NCI-H82 (cell line): ENCODE measurements at regions not wholly inside any gene's neighbourhood (a gene's known extent, or its start where the extent isn't known, plus 50 kb on each side); places are given as distances from the start of the nearest gene placed in this dataset.
"Not testable (repeated sequence)": the region's sequence is repeated elsewhere in the genome, so short reads cannot be mapped to it uniquely, and the experiment has no call there.

Source experiments
- DNase-seq: peaks from one replicate; lab custom pipeline; 2025; lab: John Stamatoyannopoulos, UW

DNA sequence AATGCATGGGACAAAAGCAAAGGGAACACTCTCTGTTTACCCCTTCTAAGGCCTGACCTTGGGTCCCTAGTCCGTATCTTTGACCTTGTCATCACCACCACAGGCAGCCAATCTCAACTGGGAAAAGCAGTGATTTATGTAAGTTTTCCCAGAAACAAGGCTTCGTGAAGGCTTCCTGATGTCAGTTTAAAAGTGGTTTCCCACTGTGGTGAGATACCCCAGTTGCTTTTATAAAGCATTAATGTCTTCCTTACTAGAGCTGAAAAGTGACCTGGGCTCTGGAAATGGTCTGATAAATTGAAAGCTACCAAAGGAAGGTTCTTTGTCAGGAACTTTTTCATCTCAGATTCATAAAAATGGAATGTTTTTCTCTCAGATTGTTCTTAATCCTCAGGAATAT lies 536.4 kb upstream of the PTBP2 start:
- no peak for DNase-seq

DNA sequence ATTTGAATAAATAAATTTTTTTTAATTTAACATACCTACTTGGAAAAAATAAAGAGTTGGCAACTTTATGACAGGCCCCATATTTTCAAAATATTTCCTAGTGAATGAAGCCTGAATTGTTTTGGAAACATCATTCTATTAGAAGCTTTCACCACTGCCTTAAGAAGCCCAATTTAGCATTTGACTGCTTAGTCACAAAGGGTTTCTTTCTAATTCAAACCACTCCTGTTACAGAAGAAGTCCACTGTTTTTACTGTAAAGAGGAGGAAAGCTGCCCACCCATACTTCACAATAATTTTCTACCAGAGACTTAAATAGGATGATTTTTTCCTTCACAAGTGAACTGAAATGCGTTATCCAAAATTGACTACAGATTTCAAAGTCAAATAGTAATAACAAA lies 534.6 kb upstream of the PTBP2 start:
- no peak for DNase-seq

DNA sequence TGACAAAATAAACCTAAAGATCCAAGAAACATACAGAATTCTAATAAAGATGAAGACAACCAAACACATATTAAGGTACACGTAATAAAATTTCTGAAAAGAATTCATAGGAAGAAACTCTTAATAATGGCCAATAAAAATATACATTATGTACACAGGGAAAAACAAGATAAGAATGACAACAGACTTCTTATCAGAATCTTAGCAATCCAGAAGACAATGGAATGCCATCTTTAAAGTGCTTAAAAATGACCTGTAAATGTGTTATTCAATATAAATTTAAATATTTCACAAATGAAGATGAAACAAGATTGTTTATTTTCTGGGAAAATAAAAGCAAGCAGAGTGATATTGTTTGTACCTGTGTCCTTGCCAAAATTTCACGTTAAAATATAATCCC lies 530.4 kb upstream of the PTBP2 start:
- DNase-seq: no peak

DNA sequence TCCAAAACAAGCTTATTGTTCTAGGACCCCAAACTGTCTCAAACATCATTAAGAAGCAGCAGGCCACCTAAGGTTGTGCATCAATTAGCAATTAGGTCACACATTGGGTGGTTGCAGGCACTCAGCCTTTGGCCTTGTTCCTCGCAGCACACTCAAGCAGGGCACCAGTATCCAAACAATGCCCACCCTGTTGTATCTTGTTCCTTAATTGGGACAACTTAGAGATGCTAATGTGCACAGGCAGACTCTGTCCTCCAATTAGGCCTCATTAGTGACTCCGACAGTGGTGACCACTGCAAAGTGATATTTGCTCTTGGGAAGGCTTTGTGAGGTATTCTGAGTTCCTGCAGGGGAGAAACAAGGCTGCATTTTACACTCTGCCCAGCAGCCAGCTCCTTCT lies 515.1 kb upstream of the PTBP2 start:
- DNase-seq: no peak

DNA sequence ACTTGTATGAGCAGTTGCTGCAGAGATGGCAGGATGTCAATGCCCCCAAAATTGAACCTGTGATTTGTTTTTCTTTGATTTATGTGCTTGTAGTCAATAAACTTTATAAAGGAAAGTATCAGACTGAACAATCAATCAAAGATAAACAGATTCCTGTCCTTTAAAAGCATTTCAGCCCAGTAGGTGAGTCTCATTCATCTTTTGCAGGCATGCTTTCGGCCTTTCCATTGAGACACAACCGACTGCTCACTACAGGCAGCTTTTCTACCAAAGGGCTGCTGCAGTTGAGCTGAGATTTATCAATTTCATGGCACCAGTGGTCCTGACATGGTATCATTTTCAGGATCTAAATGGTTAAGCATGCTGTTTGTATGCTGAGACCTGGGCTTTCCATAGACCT lies 513.6 kb upstream of the PTBP2 start:
- no peak for DNase-seq

DNA sequence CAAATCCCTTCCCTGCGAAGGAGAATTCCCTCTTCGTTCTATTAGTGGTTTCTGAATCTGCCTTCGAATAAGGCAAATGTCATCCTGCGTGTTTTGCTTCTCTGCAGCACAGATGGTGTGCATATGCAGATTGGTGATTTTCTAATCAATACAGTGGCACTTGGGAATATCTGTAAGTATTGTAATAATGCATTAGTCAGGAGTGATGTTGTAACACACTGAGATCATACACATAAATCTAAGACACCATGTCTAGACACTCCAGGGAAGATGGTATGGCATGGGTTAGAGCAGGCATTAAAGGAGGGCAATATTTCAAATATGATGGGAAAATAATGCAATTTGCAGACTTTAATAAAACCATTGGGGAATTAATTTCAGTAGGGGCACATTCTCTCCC lies 513.2 kb upstream of the PTBP2 start:
- no peak for DNase-seq

DNA sequence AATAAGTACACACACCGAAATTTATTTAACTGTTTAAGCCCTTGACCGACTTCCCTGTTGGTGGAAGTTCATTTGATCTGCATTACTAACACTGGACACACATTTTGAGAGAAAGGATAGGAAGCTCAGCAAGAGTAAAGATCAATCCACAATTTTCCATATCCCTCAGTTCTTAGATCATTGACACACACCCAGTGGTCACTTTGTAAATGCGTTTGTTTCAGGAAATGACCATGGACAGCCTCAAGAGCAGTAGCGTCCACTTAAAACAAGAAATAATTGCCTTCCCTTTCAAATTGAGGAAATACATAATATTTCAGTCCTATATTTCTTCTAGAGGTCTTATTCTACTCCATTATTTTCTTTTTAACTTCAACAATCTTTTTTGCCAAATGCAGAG lies 511.5 kb upstream of the PTBP2 start:
- no peak for DNase-seq

DNA sequence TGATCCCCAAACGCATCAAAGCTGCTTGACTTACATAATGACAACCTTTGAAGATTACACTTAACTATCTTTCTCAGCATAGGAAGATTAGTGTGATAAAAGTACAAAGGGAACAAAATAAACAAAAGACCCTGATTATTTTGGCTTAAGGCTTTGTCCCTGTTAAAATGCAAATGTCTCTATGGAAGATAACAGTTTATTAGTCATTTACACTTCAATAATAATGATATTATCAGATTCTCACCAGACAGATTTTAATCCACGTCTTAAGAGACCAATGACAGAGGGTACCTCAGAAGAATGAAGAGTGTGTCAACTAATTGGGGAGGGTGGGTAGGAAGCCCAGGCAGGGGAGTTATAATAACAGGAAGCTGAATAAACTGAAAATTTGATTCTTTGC lies 510.4 kb upstream of the PTBP2 start:
- DNase-seq: no peak

DNA sequence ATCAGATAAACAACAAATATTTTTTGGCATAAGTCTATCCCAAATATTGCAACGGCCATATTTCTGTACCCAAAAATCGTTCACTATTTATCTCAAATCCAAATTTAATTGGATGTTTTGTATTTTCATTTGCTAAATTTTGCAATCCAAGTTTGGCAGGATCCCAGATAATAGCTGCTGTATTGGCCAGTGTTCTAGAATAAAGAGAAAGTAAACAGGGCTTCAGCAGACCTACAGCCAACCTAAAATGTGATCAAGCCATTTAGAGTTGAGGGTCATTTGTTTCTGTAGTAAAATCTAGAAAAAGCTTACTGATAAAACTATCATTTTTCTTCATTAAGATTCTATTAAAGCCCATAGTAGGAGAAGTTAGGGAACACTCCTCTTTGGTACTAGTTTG lies 506.6 kb upstream of the PTBP2 start:
- no peak for DNase-seq

DNA sequence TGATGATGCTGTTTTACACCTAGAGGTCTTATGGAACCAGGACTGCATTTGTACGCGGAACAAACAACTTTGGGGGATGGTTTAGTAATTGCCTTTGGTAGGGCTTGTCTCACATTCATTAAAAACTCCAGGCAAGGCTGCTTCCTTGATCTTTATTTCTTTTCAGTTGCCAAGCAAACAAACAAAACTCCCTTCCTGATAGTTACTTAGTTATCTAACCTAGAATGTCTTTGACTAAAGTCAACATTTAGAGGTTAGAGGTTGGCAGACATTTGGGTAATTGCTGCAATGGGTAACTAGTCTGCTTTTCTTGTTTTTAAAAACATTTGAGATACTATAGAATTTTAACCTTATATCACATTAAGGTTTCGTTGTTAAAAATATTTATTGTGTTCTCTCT lies 500.9 kb upstream of the PTBP2 start:
- no peak for DNase-seq

DNA sequence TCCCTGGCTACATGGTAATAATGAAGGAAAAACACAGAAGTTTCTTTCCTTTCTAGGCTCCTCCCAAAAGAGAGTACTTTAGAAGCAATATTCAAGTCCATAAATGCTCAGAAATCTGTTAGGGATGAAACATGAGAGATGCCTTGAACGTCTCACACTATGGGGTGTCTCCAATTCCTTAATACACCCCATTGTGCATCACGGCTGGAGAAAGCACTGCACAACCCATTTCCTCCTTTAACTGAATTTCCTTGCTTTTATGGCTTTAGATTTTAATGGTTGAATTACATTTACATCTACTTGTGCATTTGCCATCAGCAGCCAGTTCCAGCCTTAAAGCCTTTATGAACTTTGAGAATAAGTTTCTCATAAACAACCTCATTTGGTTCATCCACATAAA lies 498.9 kb upstream of the PTBP2 start:
- DNase-seq: no peak

DNA sequence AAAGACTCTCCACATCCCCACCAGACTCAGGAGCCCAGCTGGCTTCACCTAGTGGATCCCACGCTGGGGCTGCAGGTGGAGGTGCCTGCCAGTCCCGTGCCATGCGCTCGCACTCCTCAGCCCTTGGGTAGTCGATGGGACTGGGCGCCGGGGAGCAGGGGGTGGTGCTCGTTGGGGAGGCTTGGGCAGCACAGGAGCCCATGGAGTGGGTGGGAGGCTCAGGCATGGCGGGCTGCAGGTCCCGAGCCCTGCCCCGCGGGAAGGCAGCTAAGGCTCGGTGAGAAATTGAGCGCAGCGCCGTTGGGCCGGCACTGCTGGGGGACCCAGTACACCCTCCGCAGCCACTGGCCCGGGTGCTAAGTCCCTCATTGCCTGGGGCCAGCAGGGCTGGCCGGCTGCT lies 497.4 kb upstream of the PTBP2 start:
- DNase-seq: not testable (repeated sequence)

DNA sequence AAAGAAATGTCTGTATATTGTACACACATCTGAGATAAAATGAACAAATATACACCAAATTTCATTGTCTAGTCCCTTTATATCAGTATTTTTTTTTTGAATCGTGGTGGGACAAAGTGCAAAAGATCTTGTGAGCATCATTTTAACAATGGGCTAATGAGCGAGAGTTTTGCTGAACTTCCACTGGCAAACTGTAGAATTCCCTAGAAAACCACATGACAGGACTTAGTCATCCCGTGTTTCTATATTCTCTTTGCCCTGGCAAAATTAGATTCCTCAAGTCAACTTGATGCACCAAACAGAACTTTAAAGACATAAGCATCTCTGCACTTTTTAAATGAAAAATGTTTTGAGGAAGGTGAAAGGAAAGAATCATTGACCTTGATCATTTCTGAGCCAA lies 488.2 kb upstream of the PTBP2 start:
- no peak for DNase-seq

DNA sequence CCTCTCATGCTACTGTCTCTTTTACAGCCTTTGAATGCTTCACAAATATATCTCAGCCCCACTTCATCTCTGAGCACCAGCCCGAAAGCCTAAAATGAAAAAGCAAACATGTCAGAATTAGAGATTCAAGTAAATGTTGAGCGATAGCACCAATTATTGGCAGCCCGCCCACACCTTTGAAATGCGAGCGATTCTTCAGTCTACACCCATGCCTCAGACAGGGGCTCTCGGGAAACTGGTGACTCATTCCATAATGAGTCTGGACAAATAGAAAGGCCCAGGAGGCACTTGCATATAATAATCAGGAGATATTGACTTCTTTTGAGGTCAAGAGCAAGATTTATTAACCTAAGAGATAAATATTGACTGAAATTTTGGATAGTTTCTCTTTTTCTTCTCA lies 487.3 kb upstream of the PTBP2 start:
- DNase-seq: peak; percentile 5

DNA sequence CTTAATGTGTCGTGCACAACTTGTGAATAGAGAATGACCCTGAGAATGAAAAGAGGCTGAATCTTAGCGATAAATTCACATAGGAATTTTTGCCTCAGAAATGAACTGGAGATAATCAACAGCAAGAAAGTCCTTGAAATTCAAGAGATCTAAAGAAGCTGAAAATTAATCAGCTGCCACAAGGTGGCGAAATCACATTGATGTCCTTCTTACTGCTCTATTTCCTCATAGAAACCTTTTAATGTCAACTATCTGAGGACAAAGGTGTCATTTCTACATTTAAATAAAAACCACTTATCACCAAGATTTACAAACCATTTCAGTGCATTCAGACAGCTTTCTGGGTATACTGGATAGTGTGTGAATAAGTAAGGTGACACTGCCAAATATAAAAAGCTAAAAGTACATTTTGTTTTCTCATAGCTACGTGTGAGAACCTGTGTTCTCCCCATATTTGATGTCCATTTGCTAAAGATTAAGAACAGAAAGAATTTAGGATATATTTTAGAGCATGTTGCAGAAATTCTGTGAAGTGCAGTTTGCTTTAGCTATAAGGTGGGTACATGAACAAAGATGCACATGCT lies 485.3 kb upstream of the PTBP2 start:
- DNase-seq: peak; percentile 72

DNA sequence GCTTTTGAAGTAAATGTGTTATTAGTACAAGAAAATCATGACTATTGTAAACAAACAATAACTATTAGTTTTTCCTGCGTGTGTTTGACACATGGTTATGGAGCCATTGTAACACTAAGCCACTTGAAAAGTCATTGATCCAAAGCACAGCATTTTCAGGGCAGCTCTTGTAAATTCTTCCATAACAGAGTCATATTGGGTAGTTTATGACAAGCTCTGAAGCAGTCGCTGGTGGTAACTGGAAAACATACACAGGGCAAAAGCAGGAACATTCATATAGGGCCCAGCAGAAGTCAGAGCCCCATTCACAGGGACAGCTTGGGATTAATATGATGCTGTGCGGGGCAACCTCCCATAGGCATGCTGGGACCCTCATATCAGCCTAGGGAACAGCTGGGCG lies 483.2 kb upstream of the PTBP2 start:
- peak; percentile 25 for DNase-seq

DNA sequence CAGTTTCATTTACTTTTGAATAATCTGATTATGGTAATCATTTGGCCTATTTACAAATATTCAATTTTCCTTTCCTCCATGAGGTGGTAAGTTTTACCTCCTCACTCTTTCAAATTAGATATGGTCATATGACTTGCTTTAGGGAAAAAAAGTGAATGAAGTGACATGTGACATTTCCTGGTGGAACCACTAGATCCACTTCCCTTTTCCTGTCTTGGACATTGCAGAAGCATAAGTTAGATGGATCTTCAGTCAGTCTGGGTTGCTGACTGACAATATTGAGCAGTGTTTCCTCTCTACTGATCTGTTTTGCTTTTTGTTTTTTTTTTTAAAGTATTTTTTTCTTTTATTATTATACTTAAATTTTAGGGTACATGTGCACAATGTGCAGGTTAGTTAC lies 481.1 kb upstream of the PTBP2 start:
- DNase-seq: no peak

DNA sequence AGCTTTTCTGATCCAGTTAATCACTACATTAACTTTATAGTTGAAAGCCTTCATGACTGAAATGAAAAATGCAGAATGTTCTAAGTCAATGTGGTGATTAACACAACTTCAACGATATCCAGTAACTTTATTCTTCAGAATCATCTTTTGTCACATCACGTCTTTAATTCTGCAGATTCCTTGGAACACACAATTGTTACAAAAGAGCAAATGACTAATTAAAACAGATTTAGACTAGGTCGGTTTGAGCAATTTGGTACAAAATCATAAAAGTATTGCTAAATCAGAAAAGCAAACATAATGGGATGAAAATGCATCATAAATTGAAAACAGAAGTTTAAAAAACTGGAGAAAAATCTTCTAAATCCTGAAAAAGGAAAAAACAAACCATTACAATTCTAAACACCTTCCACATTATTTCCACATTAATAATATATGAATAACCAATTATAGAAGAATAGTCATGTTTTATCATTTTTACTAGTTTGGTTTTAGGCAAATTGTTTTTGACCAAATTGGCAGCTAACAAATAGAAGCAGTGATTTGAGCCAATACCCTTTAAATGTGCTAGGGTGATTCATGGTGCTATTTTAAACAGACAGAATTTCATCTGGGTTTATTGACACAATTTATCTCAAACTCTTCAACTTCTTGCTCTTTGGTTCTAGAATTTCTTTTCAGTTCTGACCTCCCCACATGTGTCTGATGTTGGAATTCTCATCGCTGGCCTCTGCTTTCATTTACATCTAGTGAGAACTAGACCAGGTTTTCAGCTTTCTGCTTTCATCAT lies 468.1 kb upstream of the PTBP2 start:
- DNase-seq: no peak

DNA sequence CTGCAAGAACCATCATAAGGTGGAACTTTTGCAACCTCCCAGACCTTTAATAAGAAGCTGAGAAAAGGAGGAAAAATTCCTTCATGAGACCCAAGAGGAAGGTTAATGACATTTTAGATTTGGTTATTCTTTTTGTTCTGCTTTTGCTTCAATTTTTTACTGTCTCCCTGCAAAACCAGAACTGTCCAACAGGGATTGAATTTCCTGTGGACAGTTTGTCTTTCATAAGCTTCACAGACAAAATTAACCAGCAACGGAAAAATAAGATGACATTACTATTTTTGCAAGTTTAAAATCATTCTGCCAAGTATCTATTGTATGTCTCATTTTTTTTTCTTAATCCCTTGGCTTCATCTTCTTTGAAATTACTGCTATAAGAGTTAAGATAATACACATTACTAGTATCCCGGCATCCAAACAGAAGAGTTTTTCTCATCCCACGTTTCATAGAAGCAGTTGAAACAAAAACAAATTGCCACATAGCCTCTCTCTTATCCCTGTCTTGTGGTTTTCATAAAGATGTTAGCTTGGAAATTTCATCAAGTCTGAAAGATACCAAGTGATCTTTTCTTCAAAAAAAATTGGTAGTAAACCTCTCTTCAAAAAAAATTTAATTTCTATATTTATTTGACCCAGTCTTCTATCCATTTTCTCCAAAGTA lies 465.3 kb upstream of the PTBP2 start:
- no peak for DNase-seq

DNA sequence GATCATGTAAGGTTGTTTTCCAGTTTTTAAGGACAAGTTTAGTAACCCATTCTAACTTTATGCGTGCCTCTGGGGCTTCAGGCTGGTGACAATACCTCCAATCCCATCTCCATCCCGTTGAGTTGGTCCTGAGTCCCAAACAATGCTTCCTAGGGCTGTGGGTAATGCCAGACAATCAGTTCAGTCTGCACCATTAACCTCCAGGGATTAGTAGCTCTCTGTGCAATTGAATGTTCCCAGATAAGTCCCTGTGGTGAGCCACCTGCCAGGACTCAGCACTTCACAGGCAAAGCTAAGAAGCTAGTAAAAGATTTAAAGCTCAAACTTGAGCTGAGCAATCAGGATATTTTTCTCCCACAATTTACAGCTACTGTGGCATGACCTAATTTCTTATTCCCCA lies 462.2 kb upstream of the PTBP2 start:
- DNase-seq: peak; percentile 96

DNA sequence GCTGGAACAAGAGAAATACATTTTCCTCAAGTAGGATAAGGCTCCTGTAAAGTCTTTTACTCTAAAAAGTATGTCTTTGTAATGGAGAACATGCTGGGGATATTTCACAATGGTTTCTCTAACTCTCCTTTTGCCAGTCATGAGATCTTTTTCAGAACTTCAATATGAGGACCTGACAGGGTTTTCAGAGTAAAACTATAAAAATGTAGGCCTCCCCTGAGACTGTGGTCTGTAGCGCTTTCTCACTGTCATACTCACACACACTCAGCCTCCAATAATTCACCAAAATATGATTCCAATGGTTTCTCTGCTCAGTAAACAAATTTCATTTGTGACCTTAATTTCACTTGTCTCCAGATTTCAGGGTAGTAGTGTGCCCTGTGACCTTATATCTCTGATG lies 440.1 kb upstream of the PTBP2 start:
- DNase-seq: no peak

DNA sequence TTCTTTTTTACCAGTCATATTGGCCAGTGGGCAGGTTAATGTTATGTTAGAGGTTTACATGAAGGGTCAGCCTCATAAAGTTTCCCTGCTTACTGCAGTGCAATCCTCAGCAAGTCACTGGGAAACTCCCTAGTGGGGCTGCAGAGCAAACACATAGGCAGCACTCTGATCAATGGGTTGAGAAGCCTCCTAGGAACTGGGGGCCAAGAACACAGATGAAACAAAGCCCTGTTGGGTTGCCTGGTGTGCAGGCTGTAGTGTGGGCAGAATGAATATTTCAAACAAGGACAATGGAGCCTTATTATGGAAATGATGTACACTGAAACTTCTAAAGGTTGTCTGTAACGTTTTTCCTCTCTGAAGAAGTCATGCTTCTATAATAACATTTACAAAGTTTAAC lies 431.6 kb upstream of the PTBP2 start:
- DNase-seq: no peak

DNA sequence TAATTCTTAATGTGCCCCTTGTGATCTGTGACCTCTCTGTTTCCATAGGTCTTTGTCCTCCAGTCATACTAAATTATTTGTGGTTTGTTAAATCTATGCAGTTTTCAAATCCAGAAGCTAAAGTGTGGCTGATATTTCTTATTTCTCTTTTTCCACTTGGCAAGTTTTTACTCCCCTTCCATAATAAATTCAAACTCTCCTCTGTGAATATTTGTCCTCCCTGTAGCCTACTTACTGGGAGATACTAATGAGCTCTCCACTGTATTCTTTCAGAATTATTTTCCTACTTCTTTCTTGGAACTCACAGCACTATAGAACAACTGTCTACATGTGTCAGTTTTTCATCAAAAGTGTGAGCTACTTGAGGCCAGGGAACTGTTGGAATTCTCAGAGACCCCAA lies 430.8 kb upstream of the PTBP2 start:
- no peak for DNase-seq

DNA sequence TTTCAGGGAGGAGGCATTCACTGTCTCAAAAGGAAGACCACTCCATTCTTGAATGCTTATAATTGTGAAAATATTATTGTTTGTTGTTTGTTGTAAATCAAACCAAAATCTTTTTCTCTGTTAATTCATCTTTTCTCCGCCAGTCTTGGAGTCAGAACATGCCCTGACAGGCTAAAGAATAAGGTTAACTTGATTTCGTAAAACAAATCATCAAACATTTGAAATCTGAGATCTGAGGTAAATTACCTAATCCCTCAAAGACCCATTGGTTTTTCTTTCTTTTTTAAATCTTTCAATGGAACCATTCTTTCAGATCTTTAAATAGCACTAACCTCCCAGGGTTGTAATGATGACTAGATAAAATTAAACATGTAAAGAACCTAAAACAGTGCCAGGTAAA lies 430.1 kb upstream of the PTBP2 start:
- no peak for DNase-seq
